Natural killer cell (primary cell): ENCODE measurements at regions not wholly inside any gene's neighbourhood (a gene's known extent, or its start where the extent isn't known, plus 50 kb on each side); places are given as distances from the start of the nearest gene placed in this dataset.

Experiments
- ATAC-seq, 3 donors: fragments of 150-1000 bp in 2 of 3; fragments of 200-7000 bp in 1 of 3; cut with Tn5 transposase; 1 replicate in 1 of 3; 2 replicates in 2 of 3; pipeline ENCODE4 v1.10.0; 2021; ENCODE audit warnings: mild to moderate bottlenecking in 2 of 3, moderate library complexity in 2 of 3
- DNase-seq, 2 donors: peaks; one replicate each; pipeline versions ENCODE4 v3.0.0 to v3.0.0-alpha.2; 2013 to 2021; ENCODE audit warnings: mixed read lengths in 1 of 2
- H3K27ac ChIP-seq: one replicate; pipeline ENCODE4 v1.5.1; 2013; ENCODE audit warnings: mild to moderate bottlenecking, low read length
- H3K27me3 ChIP-seq: one replicate; pipeline ENCODE4 v1.6.1; 2013; ENCODE audit warnings: low read length; ENCODE audit not compliant: control insufficient read depth, insufficient read depth
- H3K36me3 ChIP-seq: one replicate; pipeline ENCODE4 v1.6.1; 2013; ENCODE audit warnings: low read length; ENCODE audit not compliant: control insufficient read depth, insufficient read depth
- H3K4me1 ChIP-seq: one replicate; pipeline ENCODE4 v1.6.1; 2013; ENCODE audit warnings: low read length; ENCODE audit not compliant: control insufficient read depth, insufficient read depth
- H3K4me3 ChIP-seq: one replicate; pipeline ENCODE4 v1.5.1; 2013; ENCODE audit warnings: low read length
- H3K9me3 ChIP-seq: one replicate; pipeline ENCODE4 v1.6.1; 2013; ENCODE audit warnings: low read length; ENCODE audit not compliant: control insufficient read depth, insufficient read depth
- H3K27ac Mint-ChIP-seq, 2 donors: one replicate each; pipeline ENCODE4 v1.8.0; 2022; ENCODE audit warnings: mild to moderate bottlenecking in 2 of 2, mixed read lengths in 2 of 2, moderate library complexity in 1 of 2
- H3K27me3 Mint-ChIP-seq, 2 donors: one replicate each; pipeline ENCODE4 v1.8.0; 2022; ENCODE audit warnings: low read depth in 2 of 2, mixed read lengths in 2 of 2
- H3K36me3 Mint-ChIP-seq: one replicate; pipeline ENCODE4 v1.8.0; 2022; ENCODE audit warnings: mixed read lengths
- H3K4me1 Mint-ChIP-seq, 2 donors: one replicate each; pipeline ENCODE4 v1.8.0; 2022; ENCODE audit warnings: mixed read lengths in 2 of 2
- H3K4me3 Mint-ChIP-seq: one replicate; pipeline ENCODE4 v1.8.0; 2022; ENCODE audit warnings: mild to moderate bottlenecking, moderate library complexity, mixed read lengths
- H3K9me3 Mint-ChIP-seq, 2 donors: one replicate each; pipeline ENCODE4 v1.8.0; 2022; ENCODE audit warnings: mixed read lengths in 2 of 2
- CTCF ChIP-seq: fragments of 200-600 bp; IDR thresholded peaks from one replicate; pipeline ENCODE4 v1.8.0; 2022; ENCODE audit warnings: antibody characterized with exemption
- WGBS: methylation state at CpG from one replicate; pipeline ENCODE4 v1.1.7; 2013; ENCODE audit warnings: missing lambda C conversion rate; ENCODE audit not compliant: insufficient coverage; 5-methylcytosine and 5-hydroxymethylcytosine counted together
- intact Hi-C: fragments of 100-400 bp; cut with micrococcal nuclease; formaldehyde crosslinking; loops from one replicate; pipeline ENCODE4 v1.14.2; 2022

- Histone ChIP-seq H3K27me3 (no peaks in the 10 kb centered on the region), H3K27ac (peak overlapping the region; percentile 52), H3K36me3 (no peaks in the 10 kb centered on the region), H3K4me3 (peak overlapping the region; percentile 23), H3K9me3 (no peaks in the 10 kb centered on the region), H3K4me1 (peaks cover 61% of the 10 kb centered on the region)
- intact Hi-C loops, result loop anchor here (5.0 kb wide), 3 partner anchors 212 to 362 kb away; partner anchors contain the start of gene TDP1
- no peaks in the 10 kb centered on the region for H3K36me3 Mint-ChIP-seq
- H3K27me3 Mint-ChIP-seq, result no peaks in the 10 kb centered on the region
- no peak for TF ChIP-seq CTCF
- DNase-seq (no peak), ATAC-seq (no peak)
- peaks cover 0 to 2% of the 10 kb centered on the region in 2 donors for H3K9me3 Mint-ChIP-seq
- peaks cover 60 to 68% of the 10 kb centered on the region in 2 donors for H3K4me1 Mint-ChIP-seq
- peak overlapping the region; percentile 94 for H3K4me3 Mint-ChIP-seq
- peak overlapping the region; percentile 88 to 92 for H3K27ac Mint-ChIP-seq
- WGBS, result 83% methylated on average over 5 of the region's 7 CpGs
Observed at GRCh38 chr14:89723930-89724627, 230.5 kb downstream of the EFCAB11 start.

- peaks cover 0 to 2% of the 10 kb centered on the region in 2 donors for H3K9me3 Mint-ChIP-seq
- no peaks in the 10 kb centered on the region for H3K27me3 Mint-ChIP-seq
- ATAC-seq (no peak), DNase-seq (peak in 1 of 2 donors; percentile 34)
- H3K4me3 ChIP-seq, result no peak overlapping the region
- peaks cover 74% of the 10 kb centered on the region for H3K4me1 ChIP-seq
- H3K36me3 Mint-ChIP-seq, result no peaks in the 10 kb centered on the region
- H3K36me3 ChIP-seq, result no peaks in the 10 kb centered on the region
- no peaks in the 10 kb centered on the region for H3K9me3 ChIP-seq
- peaks cover 75 to 78% of the 10 kb centered on the region in 2 donors for H3K4me1 Mint-ChIP-seq
- H3K27me3 ChIP-seq, result no peaks in the 10 kb centered on the region
- no peak for TF ChIP-seq CTCF
- peak overlapping the region; percentile 88 to 92 for H3K27ac Mint-ChIP-seq
- intact Hi-C loops, result loop anchor here (1.0 to 5.0 kb wide), 9 partner anchors 21 to 360 kb away; partner anchors contain the start of genes FOXN3 and TDP1
- peak overlapping the region; percentile 72 for H3K4me3 Mint-ChIP-seq
- H3K27ac ChIP-seq, result peak overlapping the region; percentile 93
- WGBS, result 59% methylated on average over 6 of the region's 6 CpGs
Observed at GRCh38 chr14:89721956-89722355, 232.6 kb downstream of the EFCAB11 start.

GRCh38 chr14:89720741-89721729, 233.5 kb downstream of the EFCAB11 start:
- DNase-seq (peak; percentile 66 to 93), ATAC-seq (peak; percentile 74 to 93 (median 88))
- Mint-ChIP-seq H3K27ac (peak overlapping the region; percentile 88 to 92), H3K36me3 (no peaks in the 10 kb centered on the region), H3K27me3 (no peaks in the 10 kb centered on the region), H3K4me1 (peaks cover 75 to 83% of the 10 kb centered on the region in 2 donors), H3K9me3 (peaks cover 0 to 2% of the 10 kb centered on the region in 2 donors), H3K4me3 (peak overlapping the region; percentile 72)
- peaks cover 81% of the 10 kb centered on the region for H3K4me1 ChIP-seq
- TF ChIP-seq CTCF, result no peak
- no peak overlapping the region for H3K4me3 ChIP-seq
- intact Hi-C loops, result loop anchor here (1.0 to 5.0 kb wide), 9 partner anchors 20 to 359 kb away; partner anchors contain the start of genes FOXN3 and TDP1
- H3K9me3 ChIP-seq, result no peaks in the 10 kb centered on the region
- peak overlapping the region; percentile 93 for H3K27ac ChIP-seq
- 16% methylated on average over 11 of the region's 11 CpGs for WGBS
- no peaks in the 10 kb centered on the region for H3K36me3 ChIP-seq
- no peaks in the 10 kb centered on the region for H3K27me3 ChIP-seq
